ENCODE measurements at regions not wholly inside any gene's neighbourhood (a gene's known extent, or its start where the extent isn't known, plus 50 kb on each side); places are given as distances from the start of the nearest gene placed in this dataset.

- Histone ChIP-seq H3K27me3 (ENCODE audit: control insufficient read depth, insufficient read depth, low read length) (no peaks in the 10 kb centered on the region), H3K36me3 (ENCODE audit: control insufficient read depth, insufficient read depth, low read length) (no peaks in the 10 kb centered on the region), H3K4me3 (ENCODE audit: low read depth, low read length) (no peak overlapping the region)
- FAIRE-seq (no peak), DNase-seq (ENCODE audit: low read depth) (no peak)
- TF ChIP-seq CTCF (IDR thresholded peaks at IDR 0.05; ENCODE audit: insufficient read depth, low read length, severe bottlenecking), result no peak
Observed at GRCh38 chr3:20361000-20361399, 175.0 kb upstream of the SGO1 start.

GRCh38 chr3:20353286-20353685 is 167.3 kb upstream of the SGO1 start:
- no peak overlapping the region for H3K4me3 ChIP-seq (ENCODE audit: low read depth, low read length)
- no peaks in the 10 kb centered on the region for H3K27me3 ChIP-seq (ENCODE audit: control insufficient read depth, insufficient read depth, low read length)
- no peak for DNase-seq (ENCODE audit: low read depth)
- FAIRE-seq, result no peak
- no peaks in the 10 kb centered on the region for H3K36me3 ChIP-seq (ENCODE audit: control insufficient read depth, insufficient read depth, low read length)
- no peak for TF ChIP-seq CTCF (IDR thresholded peaks at IDR 0.05; ENCODE audit: insufficient read depth, low read length, severe bottlenecking)

GRCh38 chr3:20352546-20353179 is 166.7 kb upstream of the SGO1 start:
- Histone ChIP-seq H3K4me3 (ENCODE audit: low read depth, low read length) (no peak overlapping the region), H3K27me3 (ENCODE audit: control insufficient read depth, insufficient read depth, low read length) (no peaks in the 10 kb centered on the region), H3K36me3 (ENCODE audit: control insufficient read depth, insufficient read depth, low read length) (no peaks in the 10 kb centered on the region)
- FAIRE-seq, result no peak
- no peak for TF ChIP-seq CTCF (IDR thresholded peaks at IDR 0.05; ENCODE audit: insufficient read depth, low read length, severe bottlenecking)
- peak; percentile 15 for DNase-seq (ENCODE audit: low read depth)

- no peaks in the 10 kb centered on the region for H3K27me3 ChIP-seq (ENCODE audit: control insufficient read depth, insufficient read depth, low read length)
- DNase-seq (ENCODE audit: low read depth), result no peak
- no peak overlapping the region for H3K4me3 ChIP-seq (ENCODE audit: low read depth, low read length)
- FAIRE-seq, result no peak
- no peaks in the 10 kb centered on the region for H3K36me3 ChIP-seq (ENCODE audit: control insufficient read depth, insufficient read depth, low read length)
- TF ChIP-seq CTCF (IDR thresholded peaks at IDR 0.05; ENCODE audit: insufficient read depth, low read length, severe bottlenecking), result no peak
Observed at GRCh38 chr3:20350449-20350848, 164.4 kb upstream of the SGO1 start.

- no peak for TF ChIP-seq CTCF (IDR thresholded peaks at IDR 0.05; ENCODE audit: insufficient read depth, low read length, severe bottlenecking)
- Histone ChIP-seq H3K27me3 (ENCODE audit: control insufficient read depth, insufficient read depth, low read length) (no peaks in the 10 kb centered on the region), H3K4me3 (ENCODE audit: low read depth, low read length) (no peak overlapping the region), H3K36me3 (ENCODE audit: control insufficient read depth, insufficient read depth, low read length) (no peaks in the 10 kb centered on the region)
- peak; percentile 52 for FAIRE-seq
- DNase-seq (ENCODE audit: low read depth), result no peak
Observed at GRCh38 chr3:20346916-20347315, 160.9 kb upstream of the SGO1 start.

- no peak for DNase-seq (ENCODE audit: low read depth)
- no peak for TF ChIP-seq CTCF (IDR thresholded peaks at IDR 0.05; ENCODE audit: insufficient read depth, low read length, severe bottlenecking)
- Histone ChIP-seq H3K36me3 (ENCODE audit: control insufficient read depth, insufficient read depth, low read length) (no peaks in the 10 kb centered on the region), H3K27me3 (ENCODE audit: control insufficient read depth, insufficient read depth, low read length) (no peaks in the 10 kb centered on the region), H3K4me3 (ENCODE audit: low read depth, low read length) (no peak overlapping the region)
- no peak for FAIRE-seq
Observed at GRCh38 chr3:20346369-20346768, 160.4 kb upstream of the SGO1 start.

All from bronchial epithelial cell (primary cell).